Endothelial cell of umbilical vein (primary cell): ENCODE measurements at regions not wholly inside any gene's neighbourhood (a gene's known extent, or its start where the extent isn't known, plus 50 kb on each side); places are given as distances from the start of the nearest gene placed in this dataset.

ENCODE experiments used
- BruUV-seq: library from RNA; stranded (reverse); fragments of 400-500 nt; replicated peaks from 2 replicates; lab custom pipeline; 2021; lab: Mats Ljungman, UMichigan
- CTCF ChIA-PET: fragments of 300-600, 350-600 bp; sonication (Branson Sonifier 250); formaldehyde crosslinking; loops from one replicate; lab custom pipeline; 2021; ENCODE audit warnings: antibody characterized with exemption, inconsistent platforms; lab: Charles Lee
- POLR2A ChIA-PET: fragments of 300-600, 350-600 bp; sonication (Branson Sonifier 250); formaldehyde crosslinking; loops from one replicate; lab custom pipeline; 2021; ENCODE audit warnings: antibody characterized with exemption, inconsistent platforms; lab: Charles Lee
- DNase-seq: peaks from one replicate; pipeline ENCODE4 v3.0.0-alpha.2; 2011; ENCODE audit warnings: low read depth, low spot score
- FAIRE-seq: peaks from 2 replicates; lab custom pipeline; 2011; peaks lifted over from hg19 to GRCh38; lab: Jason Lieb, UNC
- H2AFZ ChIP-seq: 2 replicates; pipeline ENCODE4 v1.6.0; 2012; ENCODE audit warnings: low read depth, low read length, control low read depth, inconsistent platforms
- H3K27ac ChIP-seq: 2 replicates; pipeline ENCODE4 v1.5.1; 2011; ENCODE audit warnings: low read depth, mild to moderate bottlenecking, control low read depth, low read length, moderate library complexity; ENCODE audit not compliant: insufficient read depth
- H3K27me3 ChIP-seq, 2 experiments: 2 replicates each; pipeline versions ENCODE4 v1.6.0 to v1.6.1; 2011; ENCODE audit warnings: low read length in 2 of 2, mixed read lengths in 1 of 2; ENCODE audit not compliant: control insufficient read depth in 2 of 2, insufficient read depth in 2 of 2
- H3K36me3 ChIP-seq, 2 experiments: 2 replicates in 1 of 2; 3 replicates in 1 of 2; pipeline ENCODE4 v1.5.1; 2011; ENCODE audit warnings: low read length in 2 of 2, mild to moderate bottlenecking in 1 of 2, moderate library complexity in 1 of 2; ENCODE audit not compliant: control insufficient read depth in 2 of 2, insufficient read depth in 2 of 2; ENCODE audit errors: extremely low read depth in 1 of 2
- H3K4me1 ChIP-seq: 3 replicates; pipeline ENCODE4 v1.5.1; 2011; ENCODE audit warnings: mild to moderate bottlenecking, low read length; ENCODE audit not compliant: control insufficient read depth, insufficient read depth; ENCODE audit errors: extremely low read depth
- H3K4me2 ChIP-seq: 2 replicates; pipeline ENCODE4 v1.6.1; 2011; ENCODE audit warnings: low read length, control low read depth, mixed read lengths; ENCODE audit not compliant: insufficient read depth
- H3K4me3 ChIP-seq, 3 experiments: fragments of 200-600 bp in 1 of 3; sonication (generic), shearing (Covaris generic) in 1 of 3; replicated peaks in 1 of 3; 2 replicates each; pipeline ENCODE4 v1.5.1; 2011 to 2016; ENCODE audit warnings: control low read depth in 3 of 3, low read length in 3 of 3, mild to moderate bottlenecking in 2 of 3, inconsistent platforms in 1 of 3, low read depth in 1 of 3, moderate library complexity in 1 of 3; ENCODE audit not compliant: insufficient read depth in 1 of 3
- H3K79me2 ChIP-seq: 2 replicates; pipeline ENCODE4 v1.6.0; 2012; ENCODE audit warnings: low read length, inconsistent platforms; ENCODE audit not compliant: control insufficient read depth, insufficient read depth
- H3K9ac ChIP-seq: replicated peaks from 2 replicates; pipeline ENCODE3; 2011; ENCODE audit warnings: low read length, control low read depth; ENCODE audit not compliant: insufficient read depth; ENCODE audit errors: extremely low read depth
- H3K9me1 ChIP-seq: replicated peaks from 3 replicates; pipeline ENCODE4 v1.6.0; 2011; ENCODE audit warnings: mild to moderate bottlenecking, low read length; ENCODE audit not compliant: control insufficient read depth, insufficient read depth; ENCODE audit errors: extremely low read depth
- H3K9me3 ChIP-seq: replicated peaks from 2 replicates; pipeline ENCODE4 v1.5.1; 2012; ENCODE audit warnings: low read length, inconsistent platforms; ENCODE audit not compliant: control insufficient read depth, insufficient read depth
- H4K20me1 ChIP-seq: replicated peaks from 2 replicates; pipeline ENCODE3; 2011; ENCODE audit warnings: mild to moderate bottlenecking, low read length; ENCODE audit not compliant: control insufficient read depth, insufficient read depth; ENCODE audit errors: extremely low read depth
- CTCF ChIP-seq, 2 donors: IDR thresholded peaks; 1 replicate in 1 of 2; 2 replicates in 1 of 2; pipeline ENCODE4 v1.5.1; 2011; ENCODE audit warnings: low read length in 2 of 2, mild to moderate bottlenecking in 2 of 2, moderate library complexity in 2 of 2, control low read depth in 1 of 2, inconsistent platforms in 1 of 2, low read depth in 1 of 2; ENCODE audit not compliant: insufficient read depth in 1 of 2; ENCODE audit errors: extremely low read depth in 1 of 2
- EZH2 ChIP-seq: IDR thresholded peaks from 2 replicates; pipeline ENCODE4 v1.6.1; 2012; ENCODE audit warnings: borderline replicate concordance, low read depth, mild to moderate bottlenecking, moderate library complexity, low read length, inconsistent platforms; ENCODE audit not compliant: severe bottlenecking
- FOS ChIP-seq: IDR thresholded peaks from 2 replicates; pipeline ENCODE4 v1.6.1; 2011; ENCODE audit warnings: mild to moderate bottlenecking, low read length, moderate library complexity, borderline replicate concordance; ENCODE audit not compliant: insufficient read depth
- GATA2 ChIP-seq: IDR thresholded peaks from 2 replicates; pipeline ENCODE4 v1.7.0; 2011; ENCODE audit warnings: low read depth, mild to moderate bottlenecking, moderate library complexity, mixed read lengths, low read length; ENCODE audit not compliant: insufficient read length, insufficient read depth
- JUN ChIP-seq: IDR thresholded peaks from 2 replicates; pipeline ENCODE4 v1.6.1; 2011; ENCODE audit warnings: borderline replicate concordance, low read depth; ENCODE audit not compliant: insufficient read length, insufficient read depth
- MAX ChIP-seq: IDR thresholded peaks from 2 replicates; pipeline ENCODE4 v1.6.1; 2011; ENCODE audit not compliant: insufficient read depth, insufficient read length
- MYC ChIP-seq: IDR thresholded peaks from one replicate; pipeline ENCODE4 v1.6.1; 2011; ENCODE audit warnings: mild to moderate bottlenecking, low read depth, low read length
- POLR2A ChIP-seq: IDR thresholded peaks from 2 replicates; pipeline ENCODE4 v1.6.1; 2012; ENCODE audit warnings: low read depth, mild to moderate bottlenecking, control low read depth, low read length
- POLR2AphosphoS5 ChIP-seq: IDR thresholded peaks from 2 replicates; pipeline ENCODE4 v1.6.1; 2012; ENCODE audit warnings: low read depth, mild to moderate bottlenecking, control low read depth, low read length, moderate library complexity; ENCODE audit not compliant: insufficient read depth
- dilution Hi-C: fragments of 300-500 bp; cut with MboI; formaldehyde crosslinking; loops from one replicate; pipeline ENCODE4 v1.15.0; 2019; ENCODE audit warnings: low sequenced_read_pairs; ENCODE audit not compliant: extremely low pct_ligation_motif_present
- intact Hi-C: fragments of 100-400 bp; cut with micrococcal nuclease; formaldehyde crosslinking; loops from one replicate; pipeline ENCODE4 v1.10.0; 2022

GRCh38 chr10:44619521-44619920 lies 234.6 kb upstream of the CXCL12 start:
- Histone ChIP-seq H3K36me3 (no peaks in the 10 kb centered on the region), H3K27me3 (no peaks in the 10 kb centered on the region), H4K20me1 (no peaks in the 10 kb centered on the region), H3K27ac (no peak overlapping the region), H3K4me1 (no peaks in the 10 kb centered on the region), H3K9ac (no peak overlapping the region), H3K9me1 (no peaks in the 10 kb centered on the region), H3K79me2 (no peaks in the 10 kb centered on the region), H3K4me3 (no peak overlapping the region), H3K4me2 (no peak overlapping the region), H2AFZ (no peak overlapping the region), H3K9me3 (no peaks in the 10 kb centered on the region)
- BruUV-seq: no TSS peak
- intact Hi-C loops: no loop called here
- ChIA-PET CTCF (no interaction called here), POLR2A (no interaction called here)
- FAIRE-seq (no peak), DNase-seq (no peak)
- dilution Hi-C loops: no loop called here
- TF ChIP-seq CTCF (IDR thresholded peaks at IDR 0.05; ENCODE audit: extremely low read depth in 1 of 2, insufficient read depth in 1 of 2, low read depth in 1 of 2, low read length in 2 of 2) (no peak), MYC (no peak), FOS (no peak), GATA2 (no peak), JUN (no peak), EZH2 (no peak), POLR2A (no peak), POLR2AphosphoS5 (no peak), MAX (no peak)
